NCI-H2029 (cell line): ENCODE measurements at regions not wholly inside any gene's neighbourhood (a gene's known extent, or its start where the extent isn't known, plus 50 kb on each side); places are given as distances from the start of the nearest gene placed in this dataset.
A peak's percentile ranks its signal among the peaks of the same experiment; 100 is the strongest.

Experiments
- DNase-seq: peaks from one replicate; lab custom pipeline; 2025; lab: John Stamatoyannopoulos, UW

DNA sequence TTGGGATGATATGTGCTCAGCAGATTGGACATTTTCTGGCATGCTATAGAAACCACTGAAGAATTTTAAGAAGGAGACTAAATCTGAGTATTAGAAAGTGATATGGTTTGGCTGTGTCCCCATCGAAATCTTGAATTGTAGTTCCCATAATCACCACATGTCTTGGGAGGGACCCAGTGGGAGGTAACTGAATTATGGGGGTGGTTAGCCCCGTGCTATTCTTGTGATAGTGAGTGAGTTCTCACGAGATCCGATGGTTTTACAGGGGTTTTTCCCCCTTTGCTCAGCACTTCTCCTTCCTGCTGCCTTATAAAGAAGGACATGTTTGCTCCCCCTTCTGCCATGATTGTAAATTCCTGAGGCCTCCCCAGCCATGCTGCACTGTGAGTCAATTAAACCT lies 535.9 kb upstream of the VRK2 start:
- DNase-seq, result no peak

DNA sequence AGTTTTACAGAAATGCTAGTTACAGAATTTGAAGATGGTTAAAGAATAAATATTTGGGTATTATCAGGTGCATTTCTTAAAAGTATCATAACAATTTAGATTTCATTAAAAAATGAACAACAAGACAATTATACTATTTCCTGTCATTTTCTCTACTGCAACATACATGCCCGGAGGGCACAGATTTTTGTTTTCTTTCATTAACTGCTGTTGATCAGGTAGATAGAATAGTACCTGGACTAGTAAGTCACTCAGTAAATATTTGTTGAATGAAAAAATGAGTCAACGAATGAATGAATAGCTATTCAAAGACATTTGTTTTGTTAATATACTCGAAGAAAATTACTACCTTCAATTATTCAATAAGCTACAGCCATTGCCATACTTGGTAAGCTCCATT lies 531.2 kb upstream of the VRK2 start:
- no peak for DNase-seq

DNA sequence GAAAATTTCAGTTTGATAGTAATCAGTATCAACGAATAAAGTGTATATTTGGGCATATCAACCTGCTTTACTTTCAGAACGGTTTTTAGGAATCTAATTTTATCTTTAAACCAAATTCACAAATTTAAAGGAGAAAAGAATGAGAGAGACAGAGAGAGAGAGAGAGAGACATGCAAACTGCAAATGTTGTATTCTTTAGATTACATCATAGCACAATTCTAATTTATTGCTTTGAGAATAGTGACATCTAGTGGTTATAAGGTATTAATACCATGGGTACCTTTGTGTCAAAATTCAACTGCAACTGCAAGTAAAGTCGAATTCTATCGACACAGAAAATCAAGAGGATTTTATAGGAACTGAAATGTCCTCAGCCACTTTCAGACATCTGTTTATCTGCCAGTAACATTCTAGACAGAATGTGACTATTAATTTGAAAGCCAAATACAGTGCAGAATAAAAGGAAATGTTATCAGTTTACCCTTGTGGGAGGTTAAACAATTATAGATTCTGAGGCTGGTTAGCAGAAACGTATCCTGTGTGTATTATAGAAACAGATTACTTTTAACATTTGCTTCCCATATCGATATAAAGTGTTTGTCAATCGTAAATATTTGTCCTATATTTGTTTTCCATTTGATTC lies 529.8 kb upstream of the VRK2 start:
- DNase-seq, result peak; percentile 19

DNA sequence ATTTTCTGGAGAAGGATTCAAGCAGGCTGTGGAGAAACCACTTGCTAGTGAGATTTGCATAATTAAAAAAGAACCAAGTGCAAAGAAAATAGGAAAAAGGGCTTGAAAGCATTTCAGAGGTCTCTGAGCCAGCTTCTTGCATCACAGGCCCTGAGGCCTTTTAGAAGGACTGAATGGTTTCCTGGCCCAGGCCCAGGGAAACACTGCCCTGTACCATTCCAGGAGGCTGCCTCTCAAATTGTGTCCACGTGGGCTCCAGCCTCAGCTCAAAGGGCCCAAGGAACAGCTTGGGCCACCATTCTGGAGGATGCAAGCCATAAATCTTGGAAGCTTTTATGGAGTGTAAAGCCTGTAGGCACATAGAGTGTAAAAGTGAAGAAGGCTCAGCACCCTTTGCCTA lies 523.3 kb upstream of the VRK2 start:
- DNase-seq, result no peak

DNA sequence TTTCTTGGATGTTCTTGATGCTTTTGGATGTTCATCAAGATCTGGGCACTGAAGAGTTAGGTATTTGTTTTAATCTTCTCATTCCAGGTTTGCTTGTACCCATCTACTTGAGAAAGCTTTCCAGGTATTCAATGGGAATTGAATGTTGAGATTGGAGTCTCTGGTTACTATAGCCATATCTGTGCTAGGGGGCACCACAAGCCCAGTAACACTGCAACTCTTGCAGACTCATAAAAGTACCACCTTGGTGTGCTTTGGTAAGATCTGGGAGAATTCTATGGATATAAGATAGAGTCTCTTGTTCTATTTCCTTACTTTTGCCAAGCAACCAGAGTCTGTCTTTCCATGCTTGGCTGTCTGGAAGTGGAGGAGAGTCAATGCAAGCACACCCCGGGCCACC lies 518.9 kb upstream of the VRK2 start:
- DNase-seq, result no peak

DNA sequence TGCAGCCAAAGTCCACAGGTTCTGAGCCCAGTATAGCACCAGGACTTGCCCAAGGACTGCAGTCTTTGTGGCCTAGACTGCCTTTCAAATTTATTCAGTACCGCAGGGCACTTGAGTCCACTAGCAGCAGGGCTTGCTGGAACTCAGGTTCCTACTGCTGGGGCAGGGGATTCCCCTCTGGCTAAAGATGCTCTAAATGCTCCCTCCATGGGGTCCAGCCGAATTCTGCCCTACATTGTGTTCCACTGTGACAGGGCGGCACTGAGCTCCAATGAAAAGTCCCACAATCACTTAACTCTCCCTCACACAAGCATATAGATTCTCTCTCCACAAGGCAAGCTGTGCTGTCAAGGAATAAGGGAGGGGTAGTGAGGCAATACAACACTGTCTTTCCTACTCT lies 518.1 kb upstream of the VRK2 start:
- DNase-seq, result no peak

DNA sequence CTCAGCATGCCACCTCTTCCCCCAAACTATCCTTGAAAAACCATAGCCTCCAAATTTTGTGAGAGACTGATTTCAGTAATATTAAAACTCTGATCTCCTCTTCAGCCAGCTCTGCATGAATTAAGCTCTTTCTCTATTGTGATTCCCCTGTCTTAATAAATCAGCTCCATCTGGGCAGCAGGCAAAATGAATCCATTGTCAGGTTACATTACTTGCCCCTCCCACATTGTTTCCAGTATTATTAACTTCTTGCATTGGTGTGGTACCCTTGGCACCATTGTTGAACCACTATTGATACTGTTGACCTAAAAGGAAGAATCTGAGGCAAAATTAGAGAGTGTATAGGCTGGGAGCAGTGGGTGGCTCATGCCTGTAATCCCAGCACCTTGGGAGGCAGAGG lies 512.2 kb upstream of the VRK2 start:
- no peak for DNase-seq

DNA sequence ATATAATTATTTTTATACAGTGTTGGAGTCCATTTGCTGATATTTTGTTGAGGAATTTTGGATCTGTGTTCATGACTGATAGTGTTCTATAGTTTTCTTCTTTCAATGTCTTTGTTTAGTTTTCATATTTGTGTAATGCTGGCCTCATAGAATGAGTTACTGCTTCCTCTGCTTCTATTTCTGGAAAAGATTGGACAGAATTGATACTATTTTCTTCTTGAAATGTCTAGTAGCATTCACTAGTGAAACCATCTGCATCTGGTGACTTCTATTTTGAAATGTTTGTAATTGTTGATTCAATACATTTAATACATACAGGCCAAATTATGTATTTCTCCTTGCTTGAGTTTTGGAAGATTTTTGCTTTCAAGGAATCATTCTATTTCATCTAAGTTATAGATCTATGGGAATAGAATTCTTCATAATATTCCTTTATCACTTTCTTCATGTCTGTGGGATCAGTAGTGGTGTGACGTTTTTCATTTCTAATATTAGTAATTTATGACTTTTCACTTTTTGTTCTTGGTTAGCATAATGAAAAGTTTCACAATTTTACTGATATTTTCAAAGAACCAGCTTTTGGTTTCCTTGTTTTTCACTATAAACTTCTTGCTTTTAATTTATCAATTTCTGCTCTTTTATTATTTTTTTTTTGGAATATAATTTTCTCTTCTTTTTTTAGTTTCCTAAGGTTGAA lies 509.9 kb upstream of the VRK2 start:
- no peak for DNase-seq

DNA sequence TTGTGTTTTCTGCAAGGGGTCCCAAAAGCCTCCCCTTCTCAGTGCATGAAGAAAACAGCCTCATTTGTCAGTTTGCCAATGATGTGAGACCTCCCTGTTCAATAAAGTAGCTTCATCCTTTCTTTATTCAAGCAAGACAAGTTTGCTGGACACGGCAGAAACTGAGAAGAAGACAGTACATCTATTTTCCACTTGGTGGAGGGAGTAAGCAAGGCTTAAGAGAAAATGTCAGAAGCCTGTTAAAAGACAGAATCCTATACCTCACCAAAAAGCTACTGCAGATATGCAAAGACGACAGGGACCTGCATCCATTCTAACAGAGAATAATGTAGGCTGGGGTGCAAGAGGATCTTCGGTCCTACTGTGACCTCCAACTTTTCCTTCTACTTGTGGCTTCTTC lies 506.8 kb upstream of the VRK2 start:
- no peak for DNase-seq

DNA sequence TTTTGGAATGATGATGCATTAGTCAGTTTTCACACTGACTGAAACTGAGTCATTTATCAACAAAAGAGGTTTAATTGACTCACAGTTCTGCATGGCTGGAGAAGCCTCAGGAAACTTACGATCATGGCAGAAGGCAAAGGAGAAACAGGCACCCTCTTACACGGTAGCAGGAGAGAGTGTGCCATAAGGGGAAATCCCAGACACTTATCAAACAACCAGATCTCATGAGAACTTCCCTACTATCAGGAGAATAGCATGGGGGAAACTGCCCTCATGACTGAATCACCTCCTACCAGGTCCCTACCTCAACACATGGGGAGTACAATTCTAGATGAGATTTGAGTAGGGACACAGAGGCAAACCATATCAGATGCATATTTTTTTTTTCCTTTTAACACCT lies 504.5 kb upstream of the VRK2 start:
- no peak for DNase-seq

DNA sequence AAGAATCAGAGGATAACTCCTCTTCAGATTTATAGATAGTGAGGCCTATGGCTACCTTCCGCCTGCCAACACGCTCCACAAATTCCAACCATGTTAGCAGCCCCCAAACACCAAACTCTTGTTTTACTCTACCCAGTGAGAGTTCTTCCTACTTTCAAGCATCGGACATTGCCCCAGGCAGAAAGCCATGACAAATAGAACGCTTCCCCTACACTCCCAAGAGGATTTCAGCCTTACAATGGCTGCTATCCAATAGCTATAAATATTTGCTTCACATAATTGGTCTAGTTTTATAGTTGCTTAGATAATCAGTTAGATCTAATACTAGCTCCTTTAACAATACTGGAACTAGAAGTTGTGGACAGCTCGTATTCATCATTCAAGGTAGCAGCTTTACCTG lies 503.4 kb upstream of the VRK2 start:
- DNase-seq, result no peak

DNA sequence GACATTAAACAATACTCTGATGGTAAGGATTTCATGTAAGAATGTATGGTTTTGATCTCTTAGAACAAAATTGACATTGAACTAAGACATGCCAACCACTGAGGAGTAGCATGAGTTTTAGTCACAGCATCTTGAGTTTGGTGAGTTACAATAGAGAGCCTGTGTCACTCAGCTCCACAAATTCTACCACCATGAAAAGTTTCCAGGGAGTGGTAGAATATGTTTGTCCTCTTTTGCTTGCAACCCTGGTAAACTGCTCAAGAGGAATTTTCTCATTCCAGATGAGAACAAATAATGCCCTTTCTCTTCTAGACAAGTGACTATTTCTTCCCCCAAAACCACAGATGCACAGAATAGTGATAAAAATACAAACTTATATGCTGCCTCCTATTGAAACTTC lies 502.0 kb upstream of the VRK2 start:
- no peak for DNase-seq

DNA sequence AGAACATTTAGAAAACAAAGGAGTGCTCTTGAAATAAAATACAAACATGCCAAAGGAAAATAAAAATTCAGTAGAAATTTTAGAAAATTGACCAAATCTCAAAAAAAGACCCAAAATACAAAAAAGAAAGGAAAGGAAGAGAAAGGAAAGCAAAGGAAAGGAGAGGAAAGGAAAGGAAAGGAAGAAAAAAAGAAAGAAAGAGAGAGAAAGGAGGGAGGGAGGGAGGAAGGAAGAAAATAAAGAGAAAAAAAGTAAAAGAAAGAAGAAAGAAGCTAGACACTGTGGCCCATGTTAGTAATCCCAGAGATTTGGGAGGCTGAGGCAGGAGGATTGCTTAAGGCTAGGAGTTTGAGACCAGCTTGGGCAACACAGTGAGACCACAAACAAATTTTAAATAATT lies 500.1 kb upstream of the VRK2 start:
- DNase-seq, result no peak

DNA sequence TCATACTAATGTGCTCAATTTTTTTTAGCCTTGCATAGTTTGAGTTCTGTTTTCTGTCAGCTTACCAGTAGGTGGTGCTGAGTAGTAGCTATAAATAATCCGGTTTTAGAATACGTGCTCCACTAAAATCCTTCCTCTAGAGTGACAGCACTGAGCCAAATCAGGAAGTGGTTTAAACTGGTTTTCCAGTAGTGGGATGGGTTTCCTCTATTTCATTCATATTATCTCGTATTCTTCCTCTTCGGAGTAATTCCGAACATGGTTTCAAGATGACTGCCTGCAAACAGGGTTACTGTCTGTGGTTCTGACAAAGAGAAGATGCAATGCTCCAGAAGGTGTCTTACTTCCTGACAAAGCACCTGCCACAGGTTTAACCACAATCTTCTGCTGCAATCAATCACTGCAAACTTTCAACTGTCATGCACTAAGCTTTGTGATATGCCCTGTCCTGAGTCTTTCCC lies 496.9 kb upstream of the VRK2 start:
- peak; percentile 26 for DNase-seq

DNA sequence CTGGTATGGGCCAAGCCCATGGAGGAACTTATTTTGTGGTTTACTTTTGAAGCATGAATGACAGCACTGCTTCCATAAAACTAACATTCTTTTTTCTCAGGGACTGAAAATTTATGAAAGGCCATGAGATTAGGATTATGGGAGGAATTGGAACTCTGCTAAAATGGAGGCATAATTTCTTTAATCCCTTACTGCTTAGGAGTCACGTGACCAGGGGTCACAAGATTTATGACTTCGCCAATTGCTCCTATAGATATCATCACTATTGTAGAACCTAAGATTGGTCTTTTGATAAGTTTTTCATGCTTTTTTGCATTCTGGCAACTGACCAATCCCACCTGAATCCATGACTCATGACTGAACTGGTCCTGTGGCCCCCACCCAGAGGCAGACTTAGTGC lies 495.7 kb upstream of the VRK2 start:
- no peak for DNase-seq

DNA sequence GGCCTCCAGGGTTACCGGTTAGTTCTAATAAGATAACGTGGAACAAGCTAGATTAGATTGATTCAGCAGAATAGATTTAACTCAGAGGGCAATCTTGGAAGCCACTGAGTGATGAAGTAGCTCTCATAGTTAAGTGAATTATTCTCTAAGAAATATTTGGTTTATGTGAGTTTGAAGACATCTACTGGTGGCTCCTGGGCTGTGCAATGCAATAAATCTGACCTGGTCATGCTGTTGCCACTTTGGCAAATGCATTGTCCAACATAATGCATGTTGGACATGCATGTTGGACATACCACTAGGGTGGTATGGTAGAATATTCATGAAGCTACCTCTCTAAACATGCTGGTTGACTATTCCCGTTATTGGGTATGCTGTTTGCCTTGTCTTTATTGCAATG lies 493.7 kb upstream of the VRK2 start:
- no peak for DNase-seq

DNA sequence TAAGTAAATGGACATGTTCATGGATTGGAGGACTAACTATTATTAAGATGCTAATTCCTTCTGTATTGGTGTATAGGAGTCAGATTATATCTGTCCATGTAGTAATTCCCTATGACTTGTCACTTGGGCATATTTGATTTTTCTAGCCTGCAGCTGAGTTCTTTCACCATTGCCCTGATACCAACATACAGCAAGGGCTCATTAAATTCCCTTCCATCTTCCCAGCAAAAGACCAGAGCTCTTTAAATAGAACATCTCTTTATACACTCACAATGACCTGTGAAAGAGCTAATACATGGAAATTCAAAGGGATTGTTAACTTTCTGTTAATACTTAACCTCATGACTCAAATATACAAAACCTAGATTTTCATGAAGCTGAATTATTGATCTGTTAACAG lies 492.3 kb upstream of the VRK2 start:
- DNase-seq, result no peak

DNA sequence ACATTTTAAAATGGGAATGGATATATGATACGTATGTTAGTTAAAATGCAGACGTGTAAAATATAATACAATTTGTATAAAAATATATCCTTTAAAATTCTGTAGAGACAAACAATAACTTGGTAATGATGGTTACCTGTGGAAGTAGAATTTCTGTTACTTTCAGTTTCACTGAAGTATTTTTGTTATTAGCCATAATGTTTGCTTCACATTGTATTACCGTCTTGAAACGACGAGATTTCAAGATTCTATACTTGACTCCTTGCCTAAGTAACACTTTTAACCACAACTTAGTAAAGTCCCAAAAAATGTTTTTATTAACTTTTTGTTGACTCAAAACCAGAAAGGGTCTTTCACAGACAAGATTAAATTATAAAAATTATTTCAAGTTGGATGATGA lies 488.3 kb upstream of the VRK2 start:
- no peak for DNase-seq

DNA sequence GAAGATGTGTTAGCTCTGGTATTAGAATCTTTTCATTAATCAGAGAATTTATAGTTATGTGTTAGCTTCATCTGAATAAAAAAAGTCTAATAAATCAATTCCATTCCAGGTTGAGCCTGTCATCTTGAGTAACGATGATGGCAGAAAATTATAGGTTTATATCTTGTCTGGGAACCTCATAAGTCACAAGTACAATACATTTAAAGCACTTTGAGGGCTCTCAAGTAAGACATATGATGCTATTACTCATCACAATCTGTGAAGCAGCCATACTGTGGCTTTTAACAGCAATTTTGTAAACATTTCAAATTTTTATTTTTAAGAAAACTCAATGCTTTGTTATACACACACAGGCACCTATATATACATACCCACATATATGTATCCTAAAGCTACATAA lies 484.1 kb upstream of the VRK2 start:
- no peak for DNase-seq

DNA sequence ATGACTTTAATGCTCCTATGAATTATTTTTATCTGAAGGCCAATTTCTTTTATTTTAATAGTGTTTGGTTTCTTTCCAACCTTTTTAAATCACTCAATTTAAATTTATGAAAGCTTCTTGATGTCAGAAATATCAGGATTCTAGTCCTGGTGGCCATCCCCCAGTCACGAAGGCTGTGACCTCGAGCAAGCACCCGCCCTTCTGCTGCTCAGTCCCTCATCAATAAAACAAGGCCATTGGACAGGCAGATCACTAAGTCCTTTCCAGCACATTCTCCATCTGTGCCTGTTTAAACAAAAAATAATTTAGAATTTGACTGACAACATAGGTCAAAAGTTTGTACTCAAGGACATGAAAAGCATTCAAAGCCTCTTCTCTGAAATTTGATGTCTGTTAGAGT lies 483.6 kb upstream of the VRK2 start:
- DNase-seq, result no peak

DNA sequence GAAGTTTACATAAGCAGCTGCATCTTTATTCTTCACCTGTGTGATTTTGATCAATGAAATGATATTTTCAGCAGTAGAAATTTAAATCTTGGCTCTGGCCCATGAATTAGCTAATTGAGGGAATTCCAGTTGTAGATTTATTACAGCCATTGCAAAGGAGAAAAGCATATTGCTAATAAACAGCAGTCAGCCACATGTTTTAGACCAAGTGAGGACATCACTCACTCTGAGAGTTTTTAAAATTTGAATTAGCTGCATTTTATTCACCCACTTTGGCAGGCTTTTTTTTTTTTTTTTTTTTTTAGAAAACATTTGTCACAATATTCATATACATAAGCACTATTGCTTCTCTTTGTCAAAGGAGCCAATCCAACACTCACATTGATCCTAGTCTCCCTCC lies 479.4 kb upstream of the VRK2 start:
- DNase-seq, result no peak

DNA sequence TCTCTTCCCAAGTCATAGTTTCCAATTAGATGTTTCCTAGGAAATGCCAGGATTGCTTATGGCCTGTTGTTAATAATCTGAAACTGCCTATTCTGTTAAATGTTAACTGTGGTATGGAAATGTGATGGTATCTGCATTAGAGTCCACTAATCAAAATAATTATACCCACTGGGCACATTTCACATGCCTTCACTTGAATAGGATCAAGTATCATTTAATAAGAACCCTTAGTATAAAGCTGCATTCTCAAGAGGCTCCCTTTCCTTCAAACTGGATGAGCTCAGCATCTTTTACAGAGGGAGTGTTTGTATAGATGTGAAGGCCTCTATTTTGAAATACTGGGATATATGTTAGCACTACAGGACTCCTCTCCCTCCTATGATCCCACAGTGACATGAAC lies 477.2 kb upstream of the VRK2 start:
- no peak for DNase-seq

DNA sequence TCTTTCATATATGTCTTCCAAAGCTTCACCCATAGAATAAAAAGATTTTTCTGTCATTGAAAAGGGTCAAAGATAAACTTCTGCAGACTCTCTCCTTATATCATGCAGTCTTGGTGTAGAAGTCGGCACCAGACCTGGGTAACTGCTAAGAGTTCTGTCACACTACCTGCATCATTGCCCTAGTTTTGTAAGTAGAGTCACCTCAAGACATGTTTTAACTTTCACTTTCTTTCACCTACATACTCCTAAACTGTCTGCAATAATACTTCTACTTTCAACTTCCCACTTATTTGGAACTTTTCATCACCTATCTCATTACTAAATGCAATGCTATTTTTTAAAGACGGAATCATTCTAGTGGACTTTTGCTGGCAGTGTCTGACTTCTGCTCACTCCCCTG lies 475.6 kb upstream of the VRK2 start:
- no peak for DNase-seq

DNA sequence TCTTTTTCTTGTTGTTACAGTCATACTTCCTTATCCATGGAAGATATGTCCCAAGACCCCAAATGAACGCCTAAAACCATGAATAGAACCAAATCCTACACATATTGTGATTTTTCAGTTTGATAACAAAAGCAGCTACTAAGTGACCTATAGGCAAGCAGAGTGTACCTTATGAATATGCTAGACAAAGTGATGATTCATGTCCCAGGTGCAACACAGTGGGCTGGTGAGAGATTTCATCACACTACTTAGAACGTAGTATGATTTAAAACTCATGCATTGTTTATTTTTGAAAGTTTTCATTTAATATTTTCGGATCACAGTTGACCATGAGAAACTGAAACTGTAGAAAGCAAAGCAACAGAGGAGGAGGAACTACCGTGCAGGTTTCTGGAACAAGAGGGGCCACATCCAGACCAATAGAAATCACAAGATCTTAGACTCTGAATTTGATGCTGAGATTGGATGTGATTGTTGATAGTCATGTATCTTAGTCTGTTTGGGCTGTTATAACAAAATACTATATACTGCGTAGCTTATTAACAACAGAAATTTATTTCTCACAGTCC lies 470.8 kb upstream of the VRK2 start:
- DNase-seq, result no peak
